Frontal cortex (tissue), 3 donors: ENCODE measurements at regions not wholly inside any gene's neighbourhood (a gene's known extent, or its start where the extent isn't known, plus 50 kb on each side); places are given as distances from the start of the nearest gene placed in this dataset.

Source experiments
- DNase-seq, 2 donors: peaks; one replicate each; pipeline ENCODE4 v3.0.0; 2012; ENCODE audit warnings: low spot score in 2 of 2
- FAIRE-seq: peaks from 2 replicates; lab custom pipeline; 2012; peaks lifted over from hg19 to GRCh38; lab: Jason Lieb, UNC
- donor health status: control.
- donor health status: control.
- donor health status: control.

GRCh38 chr1:34452451-34452850 lies 275.7 kb downstream of the C1orf94 start:
- no peak for FAIRE-seq
- DNase-seq: no peak

DNA sequence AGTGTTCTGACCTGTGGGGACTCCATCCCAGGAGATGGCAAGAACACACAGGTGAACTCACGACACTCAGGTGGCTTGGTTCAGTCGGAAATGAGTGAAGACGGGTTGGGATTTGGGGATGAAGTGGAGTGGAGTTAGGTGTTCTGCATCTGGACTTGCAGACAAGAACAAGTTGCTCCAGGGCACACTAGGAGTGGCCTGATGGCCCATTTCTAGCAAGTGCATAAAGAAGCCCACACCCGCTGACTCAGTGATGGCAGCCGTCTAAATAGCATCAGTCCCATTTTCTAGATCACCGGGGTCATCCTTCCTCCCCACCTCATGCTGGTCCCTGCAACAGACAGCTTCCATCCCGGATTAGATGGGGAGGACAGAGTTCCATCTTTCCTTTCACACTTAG lies 278.4 kb downstream of the C1orf94 start:
- FAIRE-seq: no peak
- no peak for DNase-seq

GRCh38 chr1:34460193-34460592 lies 283.5 kb downstream of the C1orf94 start:
- FAIRE-seq: no peak

GRCh38 chr1:34470401-34470800 lies 284.4 kb upstream of the GJB5 start:
- FAIRE-seq (no peak), DNase-seq (no peak)

More at GRCh38 chr1:34460193-34460592, 283.5 kb downstream of the C1orf94 start:
- DNase-seq: peak in 1 of 2 donors; percentile 3

GRCh38 chr1:34474566-34474965 lies 280.3 kb upstream of the GJB5 start:
- DNase-seq: no peak
- FAIRE-seq: no peak

DNA sequence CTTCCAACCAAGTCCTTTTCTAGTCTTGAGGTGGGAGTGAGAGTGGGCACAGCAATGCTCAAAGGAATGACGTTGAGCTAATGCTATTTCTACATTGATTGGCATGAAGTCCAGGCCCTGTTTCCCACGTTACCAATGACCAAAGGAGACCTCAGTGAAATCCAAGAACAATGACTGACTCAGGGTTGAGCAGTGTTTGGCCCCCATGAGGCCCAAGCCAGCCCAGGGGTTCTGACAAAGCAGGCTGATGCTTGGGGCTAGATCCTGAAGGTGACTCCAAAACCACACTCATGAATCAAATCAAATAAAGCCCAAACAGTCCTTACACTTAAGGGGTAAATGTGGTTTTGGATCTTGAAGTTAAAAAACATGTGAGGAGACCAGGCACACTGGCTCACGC lies 278.5 kb upstream of the GJB5 start:
- DNase-seq (no peak), FAIRE-seq (no peak)

DNA sequence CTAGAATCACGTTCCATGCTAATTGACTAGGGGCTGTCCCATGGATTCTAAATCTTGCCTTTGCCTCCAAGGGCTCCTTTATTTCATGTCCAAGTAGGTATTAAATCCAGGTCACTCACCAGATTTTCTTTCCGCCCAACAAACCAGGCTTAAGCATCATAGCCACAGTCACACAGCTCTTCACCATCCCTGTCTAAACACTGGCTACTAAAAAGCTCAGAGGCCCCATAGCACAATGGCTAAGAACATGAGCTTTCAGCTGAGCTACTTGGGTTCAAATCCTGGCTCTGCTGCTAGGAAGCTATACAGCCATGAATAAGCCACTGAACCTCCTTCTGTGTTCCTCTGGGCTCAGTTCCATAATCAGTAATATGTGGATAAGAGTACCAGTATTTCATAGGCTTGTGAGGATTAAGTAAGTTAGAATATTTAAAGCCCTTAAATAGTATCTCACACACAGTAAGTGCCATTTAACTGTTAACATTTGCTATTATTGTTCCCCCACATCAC lies 277.2 kb upstream of the GJB5 start:
- no peak for DNase-seq
- no peak for FAIRE-seq

DNA sequence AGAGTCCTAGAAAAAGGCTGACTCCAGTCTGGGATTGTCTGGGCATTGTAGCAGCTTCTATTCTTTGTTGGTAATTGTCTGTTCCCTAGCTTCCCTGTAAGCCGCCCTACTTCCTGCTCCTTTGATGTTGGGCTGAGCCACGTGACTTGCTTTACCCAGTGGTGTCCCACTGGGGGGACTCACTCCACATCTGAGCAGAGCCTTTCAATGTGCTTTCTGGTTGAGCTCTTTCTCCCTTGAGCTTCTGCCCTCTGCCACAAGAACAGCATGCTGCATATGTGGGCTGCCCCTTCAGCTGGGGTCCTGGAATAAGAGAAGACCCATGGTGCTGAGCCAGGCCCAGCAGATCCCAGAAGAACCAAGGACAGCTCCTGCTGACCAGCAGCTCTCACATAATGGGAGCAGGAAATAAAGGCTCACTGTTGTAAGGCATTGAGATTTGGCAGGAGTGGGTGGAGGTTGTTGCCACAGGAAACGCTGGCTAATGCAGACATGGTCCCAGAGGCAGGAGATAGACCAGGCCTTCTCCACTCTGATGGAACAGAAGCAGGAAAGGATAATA lies 276.3 kb upstream of the GJB5 start:
- DNase-seq: no peak
- no peak for FAIRE-seq

- DNase-seq: no peak
Observed at GRCh38 chr1:34479731-34480130, 275.1 kb upstream of the GJB5 start.

GRCh38 chr1:34488080-34488708 lies 266.7 kb upstream of the GJB5 start:
- DNase-seq: no peak
- FAIRE-seq: no peak

More at GRCh38 chr1:34479731-34480130, 275.1 kb upstream of the GJB5 start:
- no peak for FAIRE-seq

DNA sequence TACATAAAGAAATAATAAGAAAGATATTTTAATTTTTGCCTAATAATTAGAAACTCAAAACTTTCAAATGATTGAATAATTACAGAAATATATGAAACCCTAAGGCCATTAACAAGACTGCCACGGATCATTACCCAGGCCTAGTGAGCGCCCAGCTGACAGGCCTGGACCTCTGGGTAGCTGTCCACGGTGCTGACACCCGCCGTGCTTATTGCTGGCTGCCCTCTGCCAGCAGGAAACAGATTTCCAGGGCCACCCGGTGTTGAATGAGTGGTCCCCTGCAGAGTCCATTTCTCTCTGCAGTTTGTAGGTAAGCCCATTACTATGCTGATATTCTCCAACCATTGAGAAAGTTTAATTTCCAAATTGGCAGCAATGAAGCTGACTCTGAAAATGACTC lies 254.4 kb upstream of the GJB5 start:
- no peak for FAIRE-seq
- no peak for DNase-seq

DNA sequence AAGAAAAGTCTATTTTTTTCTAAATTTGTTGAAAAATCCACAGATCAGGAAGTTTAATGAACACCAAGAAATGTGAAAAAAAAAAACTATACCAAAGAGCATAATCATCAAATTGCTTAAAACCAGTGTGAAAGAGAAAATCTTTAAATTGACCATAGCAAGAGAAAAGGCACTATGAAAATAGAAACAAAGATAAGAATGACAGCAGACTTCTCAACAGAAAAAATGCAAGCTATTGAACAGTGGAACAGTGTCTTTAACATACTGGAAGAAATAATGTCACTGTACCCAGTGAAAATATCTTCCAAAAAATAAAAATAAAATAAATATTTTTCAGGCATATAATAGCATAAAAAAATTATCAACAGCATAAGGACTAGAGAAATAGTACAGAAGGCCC lies 243.0 kb upstream of the GJB5 start:
- DNase-seq: no peak
- no peak for FAIRE-seq

DNA sequence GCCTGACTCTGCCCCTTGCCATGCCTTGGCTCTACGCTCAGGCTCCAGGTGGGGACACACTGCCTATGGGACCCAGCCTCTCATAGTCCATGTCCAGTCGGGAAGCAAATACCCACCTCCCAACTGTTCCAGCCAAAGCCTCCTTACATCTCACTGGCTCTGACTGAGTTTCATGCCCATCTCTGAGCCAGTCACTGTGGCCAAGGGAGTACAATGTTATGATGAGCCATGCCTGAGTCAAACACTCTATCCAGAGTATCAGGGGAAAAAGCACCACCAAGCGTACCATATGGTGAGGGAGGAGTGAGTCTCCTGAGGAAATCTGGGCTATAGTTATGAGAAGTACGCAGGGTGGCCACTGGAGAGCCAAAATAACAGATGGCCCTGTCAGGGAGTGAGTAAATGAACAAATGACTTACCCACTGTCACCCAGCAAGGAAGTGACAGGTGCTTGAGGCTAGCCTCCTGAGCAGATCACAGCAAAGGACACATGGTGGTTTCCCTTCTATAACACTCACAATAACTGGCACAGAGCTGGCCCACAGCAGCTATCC lies 236.6 kb upstream of the GJB5 start:
- FAIRE-seq (no peak), DNase-seq (no peak)

DNA sequence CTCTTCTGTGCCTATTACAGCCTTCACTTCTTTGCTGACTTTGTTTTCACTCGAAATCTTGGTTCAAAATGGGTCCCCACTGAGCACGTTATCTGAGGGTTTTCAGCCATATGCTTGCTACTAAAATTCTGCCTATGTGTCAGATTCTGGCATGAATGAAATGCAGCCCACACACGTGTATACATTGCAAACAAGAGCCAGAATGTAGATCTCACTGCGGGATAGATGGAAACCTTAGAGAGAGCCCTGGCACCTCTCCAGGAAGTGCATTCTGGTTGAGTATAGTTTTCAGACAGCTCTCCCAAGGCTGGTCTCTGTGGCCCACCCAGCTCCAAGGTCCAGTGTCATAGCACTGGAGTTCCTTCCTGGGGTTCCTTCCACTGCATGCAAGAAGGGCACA lies 234.7 kb upstream of the GJB5 start:
- no peak for FAIRE-seq
- DNase-seq: no peak

DNA sequence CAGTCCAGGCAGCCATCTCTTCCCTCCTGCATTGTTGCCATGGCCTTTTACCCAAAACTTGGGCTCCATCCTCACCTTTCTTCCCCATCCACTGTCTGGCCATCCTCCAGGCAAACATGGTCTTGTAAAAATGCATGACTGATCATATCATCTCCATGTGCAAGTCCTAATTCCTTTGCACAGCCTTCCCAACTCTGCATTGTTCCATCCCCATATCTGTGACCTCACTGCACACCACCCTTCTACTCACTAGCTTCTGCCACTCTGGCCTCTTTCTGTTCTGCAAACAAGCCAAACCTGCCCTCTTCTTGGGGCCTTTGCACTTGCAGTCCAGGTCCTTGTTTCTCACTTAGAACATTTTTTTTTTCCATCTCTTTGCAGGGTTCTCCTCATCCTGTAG lies 230.1 kb upstream of the GJB5 start:
- DNase-seq (no peak), FAIRE-seq (no peak)

DNA sequence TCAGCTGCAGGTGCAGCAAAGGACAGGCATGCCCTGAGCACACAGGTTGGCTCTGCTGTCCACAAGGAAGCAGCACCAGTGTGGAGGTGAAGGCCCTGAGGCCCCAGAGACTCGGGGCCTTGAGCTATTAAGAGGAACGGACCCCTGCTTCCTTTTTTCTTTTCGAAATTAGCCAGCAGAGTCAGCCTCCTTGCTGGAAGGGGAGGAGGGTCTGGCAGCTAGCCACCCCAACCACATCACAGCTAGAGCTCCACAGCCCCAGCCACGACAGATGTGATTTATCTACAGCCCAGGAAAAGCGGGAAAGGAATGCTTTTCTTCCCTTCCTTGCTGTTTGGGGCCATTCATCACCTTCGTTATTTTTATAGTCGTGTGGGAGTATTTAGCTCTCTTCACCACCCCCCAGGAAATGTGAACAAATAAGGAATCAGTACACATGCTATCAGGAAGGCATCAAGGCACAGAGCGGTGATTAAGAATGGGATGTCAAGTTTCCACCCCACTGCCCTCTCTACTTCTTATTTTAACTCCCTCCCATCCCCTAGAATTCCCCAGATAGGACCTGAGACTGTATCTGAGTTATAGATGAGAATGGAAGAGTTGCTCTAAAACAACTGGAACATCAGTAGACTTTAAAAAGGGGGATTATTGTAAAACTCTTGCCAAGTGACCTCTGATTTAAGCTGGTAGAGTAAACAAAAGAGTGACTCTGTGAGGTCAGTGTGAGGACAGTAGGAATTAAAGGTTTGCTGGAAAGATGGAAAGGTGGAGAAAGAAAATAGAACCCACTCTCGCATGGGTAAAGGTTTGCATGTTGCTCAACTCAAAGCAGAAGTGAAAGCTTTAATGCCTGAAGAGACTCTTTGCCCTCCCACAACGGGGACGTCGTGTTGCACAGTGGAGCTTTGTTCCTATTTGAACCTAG lies 224.7 kb upstream of the GJB5 start:
- FAIRE-seq (no peak), DNase-seq (no peak)

- DNase-seq (no peak), FAIRE-seq (no peak)
Observed at GRCh38 chr1:34532113-34532512, 222.7 kb upstream of the GJB5 start.

GRCh38 chr1:34538481-34538880 lies 216.4 kb upstream of the GJB5 start:
- FAIRE-seq (no peak), DNase-seq (no peak)

DNA sequence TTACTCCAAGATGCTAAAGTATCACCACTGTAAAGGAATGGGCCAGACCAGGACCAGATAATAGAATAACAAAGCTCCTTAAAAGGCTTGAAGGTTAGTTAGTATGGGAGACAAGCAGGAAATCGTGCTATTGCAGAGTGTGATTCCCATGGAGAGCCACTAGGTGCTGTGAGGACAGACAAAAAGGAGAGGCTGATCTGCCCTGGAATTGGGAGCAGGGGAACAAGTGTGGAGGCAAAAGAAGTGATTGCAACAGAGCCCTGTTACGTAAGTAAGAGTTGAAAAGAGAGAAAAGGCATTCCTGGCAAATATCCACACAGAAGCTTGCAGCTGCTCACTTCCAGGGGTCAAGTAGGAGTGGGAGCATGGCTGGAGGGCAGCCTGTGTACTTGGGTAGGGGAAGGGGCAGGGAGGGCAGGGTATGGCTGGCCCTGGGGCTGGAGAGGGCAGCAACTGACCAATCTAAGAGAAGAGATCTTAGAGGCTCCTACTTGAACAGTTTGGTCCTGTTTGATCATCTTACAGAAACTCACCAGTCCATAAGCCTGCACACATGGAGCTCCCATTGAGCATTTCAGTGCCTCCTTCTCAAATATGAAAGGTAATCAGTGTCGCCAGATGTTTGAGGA lies 207.7 kb upstream of the GJB5 start:
- FAIRE-seq (no peak), DNase-seq (no peak)

- FAIRE-seq: no peak
- no peak for DNase-seq
Observed at GRCh38 chr1:34549199-34549598, 205.6 kb upstream of the GJB5 start.
